ENCODE measurements at regions not wholly inside any gene's neighbourhood (a gene's known extent, or its start where the extent isn't known, plus 50 kb on each side); places are given as distances from the start of the nearest gene placed in this dataset.

GRCh38 chr11:29184939-29185890 is 831.6 kb downstream of the KCNA4 start:
- Histone ChIP-seq H3K36me3 (no peaks in the 10 kb centered on the region), H3K4me1 (no peaks in the 10 kb centered on the region), H3K4me3 (no peak overlapping the region), H3K27me3 (no peaks in the 10 kb centered on the region), H3K27ac (no peak overlapping the region), H3K9me3 (no peaks in the 10 kb centered on the region)
- TF ChIP-seq, protein P1, sequence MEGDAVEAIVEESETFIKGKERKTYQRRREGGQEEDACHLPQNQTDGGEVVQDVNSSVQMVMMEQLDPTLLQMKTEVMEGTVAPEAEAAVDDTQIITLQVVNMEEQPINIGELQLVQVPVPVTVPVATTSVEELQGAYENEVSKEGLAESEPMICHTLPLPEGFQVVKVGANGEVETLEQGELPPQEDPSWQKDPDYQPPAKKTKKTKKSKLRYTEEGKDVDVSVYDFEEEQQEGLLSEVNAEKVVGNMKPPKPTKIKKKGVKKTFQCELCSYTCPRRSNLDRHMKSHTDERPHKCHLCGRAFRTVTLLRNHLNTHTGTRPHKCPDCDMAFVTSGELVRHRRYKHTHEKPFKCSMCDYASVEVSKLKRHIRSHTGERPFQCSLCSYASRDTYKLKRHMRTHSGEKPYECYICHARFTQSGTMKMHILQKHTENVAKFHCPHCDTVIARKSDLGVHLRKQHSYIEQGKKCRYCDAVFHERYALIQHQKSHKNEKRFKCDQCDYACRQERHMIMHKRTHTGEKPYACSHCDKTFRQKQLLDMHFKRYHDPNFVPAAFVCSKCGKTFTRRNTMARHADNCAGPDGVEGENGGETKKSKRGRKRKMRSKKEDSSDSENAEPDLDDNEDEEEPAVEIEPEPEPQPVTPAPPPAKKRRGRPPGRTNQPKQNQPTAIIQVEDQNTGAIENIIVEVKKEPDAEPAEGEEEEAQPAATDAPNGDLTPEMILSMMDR (IDR thresholded peaks at IDR 0.05) = no peak
- no peak for DNase-seq (ENCODE audit: low spot score)

DNA sequence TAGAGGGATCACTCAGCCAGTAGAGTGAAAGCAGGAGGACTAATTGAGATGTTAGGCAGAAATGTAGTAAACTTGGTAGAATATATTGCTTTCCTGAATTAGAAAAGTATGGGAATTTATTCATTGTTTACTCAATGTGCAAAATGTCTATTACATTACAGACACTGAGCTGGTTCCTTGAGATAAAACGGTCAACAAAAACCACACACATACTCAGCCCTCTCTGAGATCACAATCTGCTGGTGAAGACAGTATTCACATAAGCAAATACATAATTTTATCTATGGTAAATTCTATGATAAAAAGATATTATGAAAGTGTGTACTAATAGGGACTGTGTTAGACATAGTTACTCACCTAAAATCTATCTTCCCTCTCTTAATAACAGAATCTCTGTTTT is 833.5 kb downstream of the KCNA4 start:
- TF ChIP-seq, protein P1 (IDR thresholded peaks at IDR 0.05) = no peak
- Histone ChIP-seq H3K4me1 (no peaks in the 10 kb centered on the region), H3K27me3 (no peaks in the 10 kb centered on the region), H3K4me3 (no peak overlapping the region), H3K27ac (no peak overlapping the region), H3K9me3 (no peaks in the 10 kb centered on the region), H3K36me3 (no peaks in the 10 kb centered on the region)
- no peak for DNase-seq (ENCODE audit: low spot score)

DNA sequence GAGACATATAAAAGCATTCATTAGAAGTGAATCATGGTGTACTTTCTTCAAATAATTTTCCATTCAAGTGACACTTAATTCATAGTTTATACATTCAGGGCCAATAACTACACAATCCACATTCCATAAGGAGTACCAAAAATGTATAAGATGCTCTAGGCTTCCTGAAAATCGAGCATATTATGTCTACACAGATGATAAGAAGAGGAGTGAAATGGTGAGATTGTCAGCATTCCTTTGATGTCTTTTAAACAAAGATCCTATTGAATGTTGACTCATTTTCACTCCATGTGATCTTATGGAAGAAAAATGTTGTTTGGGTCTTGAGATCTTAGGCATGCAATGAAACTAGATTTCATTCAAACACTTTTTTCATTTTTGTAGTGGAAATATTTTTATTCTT is 843.2 kb downstream of the KCNA4 start:
- H3K4me3 ChIP-seq = no peak overlapping the region
- DNase-seq (ENCODE audit: low spot score) = no peak
- H3K4me1 ChIP-seq = no peaks in the 10 kb centered on the region
- H3K27me3 ChIP-seq = no peaks in the 10 kb centered on the region
- H3K9me3 ChIP-seq = no peaks in the 10 kb centered on the region
- H3K27ac ChIP-seq = no peak overlapping the region
- no peaks in the 10 kb centered on the region for H3K36me3 ChIP-seq
- TF ChIP-seq, protein P1 (IDR thresholded peaks at IDR 0.05) = no peak

DNA sequence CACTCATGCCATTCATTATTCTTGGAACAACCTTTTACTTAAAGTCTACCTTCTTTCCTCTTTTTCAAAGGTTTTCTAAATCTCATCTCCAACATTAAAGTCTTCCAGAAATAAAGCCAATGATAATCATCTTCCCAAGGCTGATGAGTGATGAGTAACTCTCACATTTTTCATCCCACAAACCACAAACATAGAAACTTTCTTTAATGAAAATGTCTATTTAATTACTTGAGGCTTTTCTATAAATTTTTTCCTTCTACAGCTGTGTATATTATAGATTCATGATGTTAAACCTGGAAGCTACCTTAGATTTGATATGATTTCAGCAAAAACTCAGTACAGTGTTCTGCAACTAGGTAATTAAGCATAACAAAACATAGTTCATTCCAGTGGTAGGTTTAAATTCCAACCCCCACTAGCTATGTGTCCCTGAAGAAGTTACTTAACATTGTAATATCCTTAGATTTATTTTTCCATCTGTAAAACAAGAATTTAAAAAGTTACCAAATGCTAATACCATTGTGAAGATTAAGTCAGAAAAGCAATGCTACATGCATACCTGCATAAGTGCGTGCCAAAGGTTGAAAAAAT is 845.4 kb downstream of the KCNA4 start:
- Histone ChIP-seq H3K4me3 (no peak overlapping the region), H3K4me1 (no peaks in the 10 kb centered on the region), H3K27me3 (no peaks in the 10 kb centered on the region), H3K9me3 (no peaks in the 10 kb centered on the region), H3K27ac (no peak overlapping the region), H3K36me3 (no peaks in the 10 kb centered on the region)
- TF ChIP-seq, protein P1 (IDR thresholded peaks at IDR 0.05) = no peak
- no peak for DNase-seq (ENCODE audit: low spot score)

- Histone ChIP-seq H3K36me3 (no peaks in the 10 kb centered on the region), H3K27me3 (no peaks in the 10 kb centered on the region), H3K27ac (no peak overlapping the region), H3K4me3 (no peak overlapping the region), H3K4me1 (no peaks in the 10 kb centered on the region), H3K9me3 (no peaks in the 10 kb centered on the region)
- DNase-seq (ENCODE audit: low spot score) = no peak
- TF ChIP-seq, protein P1 (IDR thresholded peaks at IDR 0.05) = no peak
Observed at GRCh38 chr11:29166306-29166705, 850.5 kb downstream of the KCNA4 start.

Measured in right atrium auricular region (tissue), 2 donors.